C4-2B (cell line): ENCODE measurements at regions not wholly inside any gene's neighbourhood (a gene's known extent, or its start where the extent isn't known, plus 50 kb on each side); places are given as distances from the start of the nearest gene placed in this dataset.

Source experiments
- H3K27ac ChIP-seq: fragments of 450-650 bp; 2 replicates; pipeline ENCODE4 v1.5.1; 2017
- ZFX ChIP-seq: fragments of 450-650 bp; IDR thresholded peaks from 2 replicates; pipeline ENCODE4 v1.6.1; 2017
- TF ChIP-seq, protein P1 (sequence below): fragments of 450-650 bp; conservative IDR thresholded peaks from 2 replicates; pipeline ENCODE4 v1.5.1; 2017; ENCODE audit warnings: mild to moderate bottlenecking

DNA sequence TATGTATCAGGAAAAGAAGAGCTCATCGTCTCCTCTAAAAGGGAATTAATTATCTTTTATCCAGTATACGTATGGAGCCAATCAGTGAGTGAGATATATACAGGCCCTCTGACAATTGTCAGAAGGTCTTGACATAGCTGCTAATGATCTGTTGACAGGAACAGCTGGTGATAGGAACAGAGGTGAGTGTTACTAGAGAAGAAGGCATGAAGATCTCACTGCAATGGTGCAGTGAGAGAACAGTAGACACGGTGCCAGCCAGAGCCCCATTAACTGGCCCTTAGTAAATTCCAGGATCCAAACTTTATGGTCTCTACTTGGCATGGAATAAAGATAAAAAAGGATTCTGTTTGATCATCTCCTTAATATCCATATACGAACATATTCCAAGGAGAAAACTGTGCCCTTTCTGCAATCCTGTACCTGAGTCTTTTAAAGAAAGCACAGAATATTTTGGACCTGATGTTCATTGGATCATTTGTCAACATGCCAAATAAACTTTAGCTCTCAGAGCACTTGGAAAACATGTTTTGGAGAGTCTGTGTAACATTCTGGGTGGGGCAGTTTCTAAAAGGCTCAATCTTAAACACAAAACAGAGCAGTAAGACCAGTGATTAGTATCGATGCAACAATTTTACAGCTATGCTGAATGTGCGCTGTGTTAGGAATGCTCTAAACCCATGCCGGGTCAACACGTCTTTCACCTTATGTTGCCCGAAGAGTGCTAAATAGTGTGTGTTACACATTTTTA lies 135.8 kb upstream of the CITED2 start:
- no peak for TF ChIP-seq ZFX
- TF ChIP-seq, protein P1, sequence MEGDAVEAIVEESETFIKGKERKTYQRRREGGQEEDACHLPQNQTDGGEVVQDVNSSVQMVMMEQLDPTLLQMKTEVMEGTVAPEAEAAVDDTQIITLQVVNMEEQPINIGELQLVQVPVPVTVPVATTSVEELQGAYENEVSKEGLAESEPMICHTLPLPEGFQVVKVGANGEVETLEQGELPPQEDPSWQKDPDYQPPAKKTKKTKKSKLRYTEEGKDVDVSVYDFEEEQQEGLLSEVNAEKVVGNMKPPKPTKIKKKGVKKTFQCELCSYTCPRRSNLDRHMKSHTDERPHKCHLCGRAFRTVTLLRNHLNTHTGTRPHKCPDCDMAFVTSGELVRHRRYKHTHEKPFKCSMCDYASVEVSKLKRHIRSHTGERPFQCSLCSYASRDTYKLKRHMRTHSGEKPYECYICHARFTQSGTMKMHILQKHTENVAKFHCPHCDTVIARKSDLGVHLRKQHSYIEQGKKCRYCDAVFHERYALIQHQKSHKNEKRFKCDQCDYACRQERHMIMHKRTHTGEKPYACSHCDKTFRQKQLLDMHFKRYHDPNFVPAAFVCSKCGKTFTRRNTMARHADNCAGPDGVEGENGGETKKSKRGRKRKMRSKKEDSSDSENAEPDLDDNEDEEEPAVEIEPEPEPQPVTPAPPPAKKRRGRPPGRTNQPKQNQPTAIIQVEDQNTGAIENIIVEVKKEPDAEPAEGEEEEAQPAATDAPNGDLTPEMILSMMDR: no peak
- no peak overlapping the region for H3K27ac ChIP-seq

DNA sequence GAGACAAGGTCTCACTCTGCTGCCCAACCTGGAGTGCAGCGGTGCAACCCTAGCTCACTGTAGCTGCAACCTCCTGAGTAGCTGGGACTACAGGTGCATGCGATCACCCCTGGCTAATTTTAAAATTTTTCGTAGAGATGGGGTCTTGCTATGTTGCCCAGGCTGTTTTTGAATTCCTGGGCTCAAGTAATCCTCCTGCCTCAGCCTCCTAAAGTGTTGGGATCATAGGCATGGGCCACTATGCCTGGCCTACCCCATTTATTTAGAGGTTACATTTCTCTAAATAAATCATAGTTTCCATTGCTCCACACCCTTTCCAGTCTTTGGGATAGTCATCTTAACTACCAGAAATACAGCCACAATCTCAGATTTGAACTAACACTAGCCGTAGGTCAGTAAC lies 134.7 kb upstream of the CITED2 start:
- TF ChIP-seq, protein P1: no peak
- no peak for TF ChIP-seq ZFX
- H3K27ac ChIP-seq: no peak overlapping the region

DNA sequence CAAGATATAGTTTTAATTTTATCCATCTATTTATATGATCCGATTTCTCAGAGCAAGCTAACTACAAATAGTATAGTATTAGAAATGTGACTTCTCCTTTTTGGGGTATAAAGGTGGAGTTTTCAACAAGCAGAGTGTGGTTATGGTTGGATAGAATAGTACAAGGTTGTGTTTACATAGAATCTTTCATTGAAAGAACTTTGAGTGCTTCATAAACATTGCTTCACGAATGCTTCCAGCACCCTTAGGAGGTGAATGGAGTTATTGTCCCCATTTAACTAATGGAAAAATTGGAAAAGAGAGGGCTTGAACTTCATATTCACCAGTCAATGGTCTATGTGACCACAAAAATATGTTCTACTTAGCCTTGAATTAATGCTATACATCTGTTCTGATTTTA lies 134.1 kb upstream of the CITED2 start:
- no peak for TF ChIP-seq ZFX
- TF ChIP-seq, protein P1: no peak
- no peak overlapping the region for H3K27ac ChIP-seq

DNA sequence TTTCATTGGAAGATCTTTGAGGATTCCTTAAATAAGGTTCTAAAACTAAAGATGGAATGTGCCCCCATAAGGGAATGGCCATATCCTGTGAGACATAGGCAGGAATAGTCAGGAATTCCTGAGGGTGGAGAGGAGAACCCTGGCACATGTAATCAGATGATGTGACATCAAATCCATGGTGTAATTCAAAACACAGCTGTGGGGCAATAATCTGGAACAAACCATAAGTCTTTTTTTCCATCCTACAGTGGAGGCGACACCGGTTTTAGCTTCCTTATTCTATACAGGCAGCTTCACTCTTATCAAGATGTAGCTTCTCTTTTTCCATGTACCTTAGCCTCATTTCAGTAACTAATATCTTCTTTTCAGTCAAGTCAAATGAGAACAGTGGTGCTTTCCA lies 133.6 kb upstream of the CITED2 start:
- H3K27ac ChIP-seq: no peak overlapping the region
- TF ChIP-seq ZFX: no peak
- TF ChIP-seq, protein P1: no peak

DNA sequence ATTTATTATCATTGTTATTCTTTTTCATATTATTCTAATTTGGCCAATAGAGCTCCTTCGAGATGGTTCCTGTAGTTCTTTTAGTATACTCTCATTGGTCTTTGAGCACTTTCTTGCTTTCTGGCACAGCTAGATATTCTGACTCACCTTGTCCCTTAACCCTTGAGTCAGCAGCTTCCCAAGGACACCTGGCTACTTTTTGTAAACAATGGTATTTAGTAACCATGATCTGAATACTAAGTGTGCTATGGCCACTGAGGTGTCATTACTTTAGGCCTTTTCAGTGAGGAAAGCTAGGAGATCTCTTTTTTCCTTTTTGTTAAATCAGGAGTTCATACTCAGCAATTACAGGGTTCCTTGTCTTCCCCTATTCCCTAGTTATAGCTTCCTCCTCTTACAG lies 126.5 kb upstream of the CITED2 start:
- no peak overlapping the region for H3K27ac ChIP-seq
- TF ChIP-seq, protein P1: no peak
- TF ChIP-seq ZFX: no peak

DNA sequence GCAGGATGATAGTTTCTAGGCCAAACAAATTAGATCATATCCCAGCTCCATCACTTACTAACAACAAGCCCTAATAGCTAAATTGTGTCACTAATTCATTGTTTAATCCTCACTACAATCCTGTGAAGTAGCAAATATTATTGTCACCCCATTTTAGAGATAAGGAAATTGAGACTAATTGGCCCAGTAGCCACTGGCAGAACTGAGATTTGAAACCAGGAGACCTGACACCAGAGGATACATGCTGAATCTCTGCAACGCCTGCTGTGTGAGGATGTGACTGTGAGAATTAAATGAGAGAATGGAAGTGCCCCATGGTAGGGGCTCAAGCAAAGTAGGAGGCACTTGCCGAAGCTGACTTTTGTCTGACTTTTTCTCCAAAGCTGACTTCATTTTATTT lies 124.3 kb upstream of the CITED2 start:
- no peak for TF ChIP-seq ZFX
- TF ChIP-seq, protein P1: no peak

DNA sequence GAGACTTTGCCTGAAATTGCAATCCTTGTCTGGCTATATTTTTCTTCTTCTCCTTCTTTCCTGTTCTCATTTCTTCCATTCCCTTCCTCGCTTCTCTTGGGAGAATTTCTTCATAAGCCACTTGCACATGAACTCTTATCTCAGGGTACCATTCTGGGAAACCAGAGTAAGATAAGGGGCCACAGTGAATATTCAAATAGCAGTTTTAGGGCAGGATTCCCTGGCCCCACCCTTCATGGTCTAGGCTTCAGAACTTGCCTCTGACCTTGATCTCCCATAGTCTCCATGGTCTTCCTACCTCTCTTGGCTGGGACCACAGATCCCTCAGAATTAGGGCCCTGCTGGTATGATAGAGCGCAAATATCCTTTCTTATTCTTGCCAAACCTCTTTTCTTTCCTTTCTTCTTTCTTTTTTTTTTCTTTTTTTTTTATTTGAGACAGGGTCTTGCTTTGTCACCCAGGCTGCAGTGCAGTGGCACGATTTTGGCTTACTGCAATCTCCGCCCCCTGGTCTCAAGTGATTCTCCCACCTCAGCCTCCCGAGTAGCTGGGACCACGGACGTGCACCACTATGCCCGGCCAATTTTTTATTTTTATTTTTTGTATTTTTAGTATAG lies 123.0 kb upstream of the CITED2 start:
- H3K27ac ChIP-seq: no peak overlapping the region
- no peak for TF ChIP-seq ZFX
- TF ChIP-seq, protein P1: no peak

More for the DNA sequence above, 124.3 kb upstream of the CITED2 start:
- no peak overlapping the region for H3K27ac ChIP-seq
